ENCODE measurements at regions not wholly inside any gene's neighbourhood (a gene's known extent, or its start where the extent isn't known, plus 50 kb on each side); places are given as distances from the start of the nearest gene placed in this dataset.

GRCh38 chr5:84685121-84685894 lies 300.6 kb upstream of the EDIL3 start:
- DNase-seq (ENCODE audit: extremely low spot score), result no peak
- POLR2A ChIA-PET, result no interaction called here
- TF ChIP-seq L3MBTL2 (conservative IDR thresholded peaks at IDR 0.05) (no peak), SUZ12 (IDR thresholded peaks at IDR 0.05) (no peak), ELF4 (IDR thresholded peaks at IDR 0.05) (no peak), ZNF384 (IDR thresholded peaks at IDR 0.05) (no peak), SP1 (IDR thresholded peaks at IDR 0.05) (no peak), LEF1 (IDR thresholded peaks at IDR 0.05; ENCODE audit: borderline replicate concordance) (no peak), CTBP1 (IDR thresholded peaks at IDR 0.05; ENCODE audit: borderline replicate concordance) (no peak), FOXM1 (IDR thresholded peaks at IDR 0.05; ENCODE audit: borderline replicate concordance) (no peak), FOXK2 (IDR thresholded peaks at IDR 0.05) (no peak)
- CTCF ChIA-PET, result no interaction called here

DNA sequence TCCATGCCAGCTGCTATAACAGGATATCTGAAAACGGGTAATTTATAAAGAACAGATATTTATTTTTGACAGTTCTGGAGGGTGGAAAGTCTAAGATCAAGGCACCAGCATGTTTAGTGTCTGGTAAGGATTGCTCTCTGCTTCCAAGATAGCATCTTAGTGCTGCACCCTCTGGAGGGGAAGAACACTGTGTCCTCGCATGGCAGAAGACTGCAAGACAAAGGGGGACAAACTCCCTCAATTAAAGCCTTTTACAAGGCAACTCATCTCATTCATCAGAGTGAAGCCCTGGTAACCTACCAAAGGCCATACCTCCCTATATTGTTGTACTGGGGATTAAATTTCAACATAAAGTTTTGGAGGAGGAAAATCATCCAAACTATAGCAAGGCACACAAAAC lies 298.9 kb upstream of the EDIL3 start:
- DNase-seq (ENCODE audit: extremely low spot score), result no peak
- TF ChIP-seq CTBP1 (IDR thresholded peaks at IDR 0.05; ENCODE audit: borderline replicate concordance), result no peak
- no peak for TF ChIP-seq HDGF (IDR thresholded peaks at IDR 0.05; ENCODE audit: borderline replicate concordance)
- no peak for TF ChIP-seq FOXM1 (IDR thresholded peaks at IDR 0.05; ENCODE audit: borderline replicate concordance)
- ChIA-PET POLR2A (no interaction called here), CTCF (no interaction called here)

DNA sequence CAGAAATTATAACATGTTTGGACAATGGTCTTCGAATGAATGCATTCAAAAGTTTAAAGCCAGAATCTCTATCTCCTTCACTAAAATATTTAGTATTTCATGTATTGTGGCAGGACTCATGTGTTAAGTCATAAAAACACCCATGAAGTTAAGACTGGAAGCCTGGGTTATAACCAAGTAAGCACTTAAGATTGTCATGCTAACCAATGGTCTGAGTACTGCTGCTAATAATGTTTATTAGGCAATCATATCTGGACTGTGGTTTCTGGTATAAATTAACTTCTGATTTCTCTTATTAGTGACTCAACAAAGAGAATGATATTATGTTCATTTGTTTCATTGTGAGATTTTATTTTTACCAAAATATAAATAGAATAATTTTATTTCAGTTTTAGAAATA lies 297.9 kb upstream of the EDIL3 start:
- TF ChIP-seq TARDBP (IDR thresholded peaks at IDR 0.05), result no peak
- no peak for TF ChIP-seq CTBP1 (IDR thresholded peaks at IDR 0.05; ENCODE audit: borderline replicate concordance)
- no peak for TF ChIP-seq ARNT (IDR thresholded peaks at IDR 0.05)
- TF ChIP-seq FOXM1 (IDR thresholded peaks at IDR 0.05; ENCODE audit: borderline replicate concordance), result no peak
- TF ChIP-seq SP1 (IDR thresholded peaks at IDR 0.05), result no peak
- no peak for TF ChIP-seq BHLHE40 (IDR thresholded peaks at IDR 0.05; ENCODE audit: borderline replicate concordance)
- TF ChIP-seq, protein P1, sequence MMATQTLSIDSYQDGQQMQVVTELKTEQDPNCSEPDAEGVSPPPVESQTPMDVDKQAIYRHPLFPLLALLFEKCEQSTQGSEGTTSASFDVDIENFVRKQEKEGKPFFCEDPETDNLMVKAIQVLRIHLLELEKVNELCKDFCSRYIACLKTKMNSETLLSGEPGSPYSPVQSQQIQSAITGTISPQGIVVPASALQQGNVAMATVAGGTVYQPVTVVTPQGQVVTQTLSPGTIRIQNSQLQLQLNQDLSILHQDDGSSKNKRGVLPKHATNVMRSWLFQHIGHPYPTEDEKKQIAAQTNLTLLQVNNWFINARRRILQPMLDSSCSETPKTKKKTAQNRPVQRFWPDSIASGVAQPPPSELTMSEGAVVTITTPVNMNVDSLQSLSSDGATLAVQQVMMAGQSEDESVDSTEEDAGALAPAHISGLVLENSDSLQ (IDR thresholded peaks at IDR 0.05), result no peak
- no peak for TF ChIP-seq NFRKB (IDR thresholded peaks at IDR 0.05)
- TF ChIP-seq LEF1 (IDR thresholded peaks at IDR 0.05; ENCODE audit: borderline replicate concordance), result no peak
- no peak for TF ChIP-seq L3MBTL2 (conservative IDR thresholded peaks at IDR 0.05)
- TF ChIP-seq HDGF (IDR thresholded peaks at IDR 0.05; ENCODE audit: borderline replicate concordance), result no peak
- TF ChIP-seq FOXA1 (IDR thresholded peaks at IDR 0.05), result no peak
- no peak for TF ChIP-seq ELF4 (IDR thresholded peaks at IDR 0.05)
- TF ChIP-seq FOXK2 (IDR thresholded peaks at IDR 0.05), result no peak
- TF ChIP-seq ZNF384 (IDR thresholded peaks at IDR 0.05), result no peak
- no peak for TF ChIP-seq SUZ12 (IDR thresholded peaks at IDR 0.05)
- CTCF ChIA-PET, result no interaction called here
- POLR2A ChIA-PET, result no interaction called here
- no peak for DNase-seq (ENCODE audit: extremely low spot score)

DNA sequence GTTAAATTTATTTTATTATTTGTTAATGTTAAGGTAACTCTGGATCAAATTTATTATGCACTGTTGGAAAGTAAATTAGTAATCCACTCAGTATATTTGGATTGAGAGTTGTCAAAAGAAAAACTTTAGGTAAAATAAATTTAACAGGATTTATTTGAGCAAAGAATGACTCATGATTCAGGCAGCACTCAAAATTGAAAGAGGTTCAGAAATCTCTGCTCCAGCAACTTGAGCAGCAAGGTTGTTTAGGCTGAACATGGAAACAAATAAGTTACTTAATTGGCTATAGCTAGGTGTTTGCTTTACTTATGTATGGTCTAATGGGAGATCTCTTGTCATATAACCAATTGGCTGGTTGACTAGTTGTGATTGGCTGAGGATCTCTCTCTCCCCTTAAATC lies 296.2 kb upstream of the EDIL3 start:
- ChIA-PET POLR2A (no interaction called here), CTCF (no interaction called here)
- DNase-seq (ENCODE audit: extremely low spot score), result no peak
- no peak for TF ChIP-seq ELF4 (IDR thresholded peaks at IDR 0.05)

DNA sequence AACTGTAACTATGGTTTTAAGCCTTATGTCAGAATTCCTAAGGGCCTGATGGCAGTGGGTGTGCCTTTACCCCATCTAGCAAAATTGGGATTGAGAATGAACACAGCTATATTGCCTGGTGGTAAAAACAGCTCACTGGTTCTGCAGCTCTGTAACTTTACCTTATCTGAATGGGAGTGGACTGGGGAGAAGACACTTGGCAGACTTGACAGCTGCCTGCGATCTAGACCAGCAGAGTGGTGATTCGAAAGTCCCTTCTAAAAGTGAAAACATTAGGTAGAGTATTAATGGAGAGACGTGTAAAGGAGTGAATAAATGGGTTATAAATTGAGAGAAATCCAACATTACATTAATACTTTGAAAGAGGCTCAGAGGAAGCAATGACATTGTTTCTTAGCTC lies 289.1 kb upstream of the EDIL3 start:
- POLR2A ChIA-PET, result no interaction called here
- no peak for DNase-seq (ENCODE audit: extremely low spot score)
- CTCF ChIA-PET, result no interaction called here
- TF ChIP-seq SUZ12 (IDR thresholded peaks at IDR 0.05) (no peak), ELF4 (IDR thresholded peaks at IDR 0.05) (no peak), SP1 (IDR thresholded peaks at IDR 0.05) (no peak), ZNF384 (IDR thresholded peaks at IDR 0.05) (no peak), HDGF (IDR thresholded peaks at IDR 0.05; ENCODE audit: borderline replicate concordance) (no peak), TARDBP (IDR thresholded peaks at IDR 0.05) (no peak), CTBP1 (IDR thresholded peaks at IDR 0.05; ENCODE audit: borderline replicate concordance) (no peak), FOXA1 (IDR thresholded peaks at IDR 0.05) (no peak), FOXK2 (IDR thresholded peaks at IDR 0.05) (no peak), ARNT (IDR thresholded peaks at IDR 0.05) (no peak), LEF1 (IDR thresholded peaks at IDR 0.05; ENCODE audit: borderline replicate concordance) (no peak), FOXM1 (IDR thresholded peaks at IDR 0.05; ENCODE audit: borderline replicate concordance) (no peak), BHLHE40 (IDR thresholded peaks at IDR 0.05; ENCODE audit: borderline replicate concordance) (no peak), L3MBTL2 (conservative IDR thresholded peaks at IDR 0.05) (no peak), NFRKB (IDR thresholded peaks at IDR 0.05) (no peak)
- TF ChIP-seq, protein P1 (IDR thresholded peaks at IDR 0.05), result no peak

GRCh38 chr5:84667576-84667975 lies 282.9 kb upstream of the EDIL3 start:
- CTCF ChIA-PET, result no interaction called here
- no peak for TF ChIP-seq SP1 (IDR thresholded peaks at IDR 0.05)
- TF ChIP-seq LEF1 (IDR thresholded peaks at IDR 0.05; ENCODE audit: borderline replicate concordance), result no peak
- no peak for TF ChIP-seq TARDBP (IDR thresholded peaks at IDR 0.05)
- TF ChIP-seq ARNT (IDR thresholded peaks at IDR 0.05), result no peak
- TF ChIP-seq, protein P1 (IDR thresholded peaks at IDR 0.05), result no peak
- TF ChIP-seq SUZ12 (IDR thresholded peaks at IDR 0.05), result no peak
- TF ChIP-seq FOXA1 (IDR thresholded peaks at IDR 0.05), result no peak
- no peak for TF ChIP-seq CTBP1 (IDR thresholded peaks at IDR 0.05; ENCODE audit: borderline replicate concordance)
- no peak for TF ChIP-seq FOXM1 (IDR thresholded peaks at IDR 0.05; ENCODE audit: borderline replicate concordance)
- no peak for TF ChIP-seq L3MBTL2 (conservative IDR thresholded peaks at IDR 0.05)
- no peak for TF ChIP-seq BHLHE40 (IDR thresholded peaks at IDR 0.05; ENCODE audit: borderline replicate concordance)
- no peak for TF ChIP-seq ELF4 (IDR thresholded peaks at IDR 0.05)
- no peak for TF ChIP-seq ZNF384 (IDR thresholded peaks at IDR 0.05)
- no peak for TF ChIP-seq HDGF (IDR thresholded peaks at IDR 0.05; ENCODE audit: borderline replicate concordance)
- TF ChIP-seq NFRKB (IDR thresholded peaks at IDR 0.05), result no peak
- TF ChIP-seq FOXK2 (IDR thresholded peaks at IDR 0.05), result no peak
- no peak for DNase-seq (ENCODE audit: extremely low spot score)
- POLR2A ChIA-PET, result no interaction called here
